Esophagus squamous epithelium (tissue), 4 donors: ENCODE measurements at regions not wholly inside any gene's neighbourhood (a gene's known extent, or its start where the extent isn't known, plus 50 kb on each side); places are given as distances from the start of the nearest gene placed in this dataset.

Experiments
- CTCF ChIP-seq, 6 experiments: fragments of 450-650 bp in 4 of 6; fragments of 200-600 bp in 2 of 6; sonication (generic) in 2 of 6; IDR thresholded peaks; one replicate each; pipeline ENCODE4 v1.5.1; 2016 to 2019; ENCODE audit warnings: antibody characterized with exemption in 6 of 6, mild to moderate bottlenecking in 4 of 6, moderate library complexity in 4 of 6
- POLR2A ChIP-seq, 4 donors: fragments of 450-650 bp; IDR thresholded peaks; one replicate each; pipeline ENCODE4 v1.6.1; 2017; ENCODE audit warnings: antibody characterized with exemption in 4 of 4, mild to moderate bottlenecking in 4 of 4, moderate library complexity in 3 of 4

GRCh38 chr2:128425731-128426620 is 107.3 kb upstream of the HS6ST1 start:
- TF ChIP-seq POLR2A (IDR thresholded peaks at IDR 0.05) (no peak), CTCF (IDR thresholded peaks at IDR 0.05) (no peak)
